Colon (tissue), 2 donors: ENCODE measurements at regions not wholly inside any gene's neighbourhood (a gene's known extent, or its start where the extent isn't known, plus 50 kb on each side); places are given as distances from the start of the nearest gene placed in this dataset.
"Not testable (repeated sequence)": the region's sequence is repeated elsewhere in the genome, so short reads cannot be mapped to it uniquely, and the experiment has no call there.

ENCODE experiments used
- FAIRE-seq: peaks from 2 replicates; lab custom pipeline; 2012; peaks lifted over from hg19 to GRCh38; lab: Jason Lieb, UNC
- donor health status: control.
- donor health status: control.

DNA sequence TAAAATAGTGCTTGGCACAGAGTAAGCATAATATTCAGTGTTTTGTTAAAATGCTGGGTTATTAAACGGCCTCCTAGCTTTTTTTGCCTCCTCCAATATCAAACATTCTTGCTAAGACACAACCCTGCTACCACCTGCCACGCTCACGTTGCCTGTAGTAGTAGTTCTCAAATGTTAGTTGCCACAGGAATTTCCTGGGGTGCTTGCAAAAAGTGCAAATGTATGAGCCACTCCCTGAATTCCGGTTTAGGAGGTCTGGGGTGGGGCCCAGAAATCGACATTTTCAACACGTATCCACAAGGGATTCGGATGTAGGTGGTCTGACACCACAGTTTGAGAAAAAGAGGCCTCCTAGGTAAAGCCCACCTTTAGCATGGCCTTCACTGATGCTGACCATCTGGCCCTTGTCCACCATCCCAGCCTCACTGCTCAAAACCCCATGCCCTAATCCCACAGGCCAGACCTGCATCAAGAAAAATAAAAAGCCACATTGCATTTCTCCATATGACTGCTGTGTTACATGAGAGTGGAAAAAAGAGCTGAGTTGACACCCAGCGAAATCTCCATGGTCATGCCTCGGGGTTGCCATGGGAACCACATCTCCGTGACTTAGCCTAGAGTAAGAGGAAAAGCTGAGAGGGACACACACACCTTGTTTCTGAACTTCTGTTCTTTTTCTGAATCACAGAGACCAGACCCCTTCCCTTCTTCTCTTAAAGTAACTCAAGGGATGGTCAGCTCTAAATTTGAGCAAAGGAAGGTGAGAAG lies 116.4 kb upstream of the HES1 start:
- FAIRE-seq = no peak

DNA sequence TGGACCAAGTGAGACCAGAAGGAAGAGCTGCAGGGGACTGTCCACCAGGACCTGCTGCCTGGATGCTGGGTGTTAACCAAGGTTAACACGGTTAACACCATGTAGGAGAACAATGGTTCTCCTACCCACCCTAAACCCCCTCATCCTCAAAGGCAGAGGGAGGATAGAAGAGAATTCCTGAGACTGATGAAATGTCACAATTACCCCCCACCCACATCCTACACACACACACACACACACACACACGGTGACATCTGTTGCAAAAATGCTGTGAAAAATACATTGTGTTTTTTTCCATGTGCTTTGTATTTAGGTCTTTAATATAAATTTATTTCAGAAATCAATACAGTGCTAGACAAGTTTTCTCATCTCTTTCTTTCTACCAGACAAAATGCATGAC lies 113.9 kb upstream of the HES1 start:
- no peak for FAIRE-seq

DNA sequence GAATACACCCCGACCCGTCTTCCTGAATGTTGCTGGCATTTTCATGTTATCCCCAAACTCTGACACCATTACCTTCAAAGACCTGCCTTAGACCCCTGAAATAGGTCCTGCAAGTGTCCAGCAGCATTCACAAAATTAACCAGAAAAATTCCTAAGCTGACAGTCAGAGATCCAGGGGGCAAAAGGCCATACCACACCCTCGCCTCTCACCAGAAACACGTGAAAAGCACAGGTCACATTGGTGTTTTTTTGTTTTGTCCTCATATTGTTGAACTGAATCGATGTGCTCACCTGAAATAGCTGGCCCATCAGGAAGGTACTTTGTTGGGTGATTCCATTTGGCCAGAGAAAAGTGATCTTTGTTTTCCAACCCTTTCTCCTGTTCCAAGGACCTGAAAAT lies 113.1 kb upstream of the HES1 start:
- no peak for FAIRE-seq

DNA sequence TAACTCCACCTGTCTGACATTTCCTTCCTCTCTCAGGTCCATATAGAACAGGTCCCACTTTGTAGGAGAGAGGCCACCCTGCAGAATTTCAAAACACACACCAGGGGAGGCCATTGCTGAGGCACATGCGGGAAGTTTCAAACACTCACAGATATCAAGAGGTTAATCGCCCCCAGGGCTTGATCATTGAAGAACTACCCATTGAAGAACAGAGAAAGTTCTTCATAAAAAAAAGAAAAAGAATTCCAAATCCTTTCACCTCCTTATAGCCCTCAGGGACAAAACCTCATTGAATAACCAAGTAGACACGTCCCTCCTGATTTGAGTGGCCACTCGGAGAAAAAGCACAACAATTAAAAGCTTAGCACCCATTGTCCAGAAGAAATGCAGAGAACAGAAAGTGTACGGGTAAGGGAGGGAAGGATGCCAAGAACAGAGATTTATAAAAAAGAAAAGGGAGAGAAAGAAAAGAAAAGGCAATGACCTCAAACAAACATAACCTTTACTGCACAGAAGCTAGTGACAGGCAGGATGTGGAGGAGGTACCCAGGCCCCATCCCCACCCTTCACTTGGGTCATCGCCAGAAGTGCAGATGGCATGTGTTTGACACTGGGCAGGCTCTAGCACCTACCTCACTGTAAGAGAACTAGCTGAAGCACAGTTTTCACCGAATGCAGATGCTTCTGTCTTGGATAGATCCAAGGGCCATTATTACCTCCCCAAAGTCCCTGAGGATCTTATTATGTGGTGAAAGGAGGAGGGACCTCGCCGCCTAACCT lies 112.3 kb upstream of the HES1 start:
- no peak for FAIRE-seq

DNA sequence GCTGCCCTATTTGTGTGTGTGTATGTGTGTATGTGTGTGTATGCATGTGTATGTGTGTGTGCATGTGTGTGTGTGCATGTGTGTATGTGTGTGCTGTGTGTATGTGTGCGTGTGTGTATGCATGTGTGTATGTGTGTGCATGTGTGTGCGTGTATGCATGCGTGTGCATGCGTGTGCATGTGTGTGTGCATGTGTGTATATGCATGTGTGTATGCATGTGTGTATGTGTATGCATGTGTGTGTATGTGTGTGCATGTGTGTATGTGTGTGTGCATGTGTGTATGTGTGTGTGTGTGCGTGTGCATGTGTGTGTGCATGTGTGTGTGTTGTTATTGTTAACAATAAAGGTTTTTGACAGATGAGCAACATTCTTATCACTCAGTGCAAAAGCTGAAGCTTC lies 110.8 kb upstream of the HES1 start:
- no peak for FAIRE-seq

DNA sequence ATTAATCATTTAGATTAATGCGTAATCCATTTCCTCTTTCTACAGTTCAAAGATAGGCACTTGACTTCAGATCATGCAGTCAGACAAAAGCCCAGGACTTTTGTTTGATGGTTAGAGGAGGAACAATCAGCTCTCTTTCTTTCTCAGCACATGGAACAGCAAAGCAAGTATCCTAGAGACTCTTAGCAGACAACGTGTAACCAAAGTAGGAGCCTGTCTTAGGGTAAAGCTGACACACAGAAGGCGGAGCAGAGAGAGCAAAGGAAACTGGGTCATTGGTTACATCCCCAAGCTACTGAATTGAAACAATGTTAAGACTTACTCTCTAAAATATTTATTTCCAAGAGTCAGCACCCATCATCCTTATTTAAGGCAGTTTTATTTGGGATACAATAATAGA lies 110.0 kb upstream of the HES1 start:
- no peak for FAIRE-seq

DNA sequence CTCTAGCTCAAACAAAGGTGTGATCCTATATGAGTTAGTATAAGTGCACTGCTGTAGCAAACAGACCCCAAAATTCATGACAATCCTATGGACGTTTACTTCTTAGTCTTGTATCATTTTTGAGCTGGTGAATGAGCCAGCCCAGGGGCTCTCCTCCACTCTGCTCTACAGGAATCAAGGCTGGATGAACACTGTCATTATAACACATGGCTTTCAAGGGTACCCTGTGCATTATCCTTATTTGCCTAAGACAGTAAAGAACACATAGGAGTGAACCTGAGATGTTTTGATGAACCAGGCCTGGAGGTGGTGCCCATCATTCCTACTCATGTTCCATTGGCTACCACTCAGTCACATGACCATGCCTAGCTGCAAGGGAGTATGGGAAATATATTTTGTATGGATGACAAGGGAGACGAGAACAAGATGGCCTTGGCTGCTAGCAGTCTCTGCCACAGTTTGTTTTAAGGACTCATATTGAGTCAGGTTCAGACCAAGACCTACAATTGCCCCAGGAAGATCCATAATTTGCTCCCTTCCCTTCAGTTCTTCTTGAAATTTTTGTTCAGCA lies 107.4 kb upstream of the HES1 start:
- no peak for FAIRE-seq

DNA sequence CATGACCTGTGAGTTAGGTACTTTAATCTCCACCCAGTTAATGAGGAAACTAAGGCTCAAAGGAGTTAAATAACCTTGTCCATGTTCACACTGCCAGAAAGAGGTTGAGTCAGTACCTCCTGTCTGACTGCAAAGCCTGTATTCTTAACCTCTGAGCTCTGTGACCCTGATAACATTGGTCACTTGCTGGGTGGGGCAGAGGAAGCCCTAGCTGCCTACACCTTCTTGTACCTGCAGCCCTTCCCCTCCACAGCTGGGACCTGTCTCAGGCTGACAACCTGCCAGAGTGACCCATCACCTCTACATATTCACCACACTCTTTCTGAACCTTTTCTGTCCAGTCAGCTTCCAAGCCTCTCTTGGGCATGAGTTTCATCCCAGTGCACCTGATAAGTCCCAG lies 106.1 kb upstream of the HES1 start:
- FAIRE-seq = no peak

DNA sequence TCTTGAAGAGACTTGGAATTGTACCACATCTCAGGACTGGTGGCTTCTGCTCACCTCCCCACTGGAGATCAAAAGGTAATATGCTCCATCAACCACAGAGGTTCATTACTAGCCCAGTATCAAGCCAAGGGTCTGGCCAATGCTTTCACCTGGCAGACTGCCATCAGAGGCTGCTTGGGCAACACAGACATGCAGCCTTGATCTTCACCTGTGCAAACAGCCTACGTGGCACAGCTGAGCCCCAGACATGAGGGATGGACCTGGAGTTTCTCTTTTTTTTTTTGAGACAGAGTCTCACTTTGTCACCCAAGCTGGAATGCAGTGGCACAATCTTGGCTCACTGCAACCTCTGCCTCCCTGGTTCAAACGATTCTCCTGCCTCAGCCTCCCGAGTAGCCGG lies 105.6 kb upstream of the HES1 start:
- no peak for FAIRE-seq

DNA sequence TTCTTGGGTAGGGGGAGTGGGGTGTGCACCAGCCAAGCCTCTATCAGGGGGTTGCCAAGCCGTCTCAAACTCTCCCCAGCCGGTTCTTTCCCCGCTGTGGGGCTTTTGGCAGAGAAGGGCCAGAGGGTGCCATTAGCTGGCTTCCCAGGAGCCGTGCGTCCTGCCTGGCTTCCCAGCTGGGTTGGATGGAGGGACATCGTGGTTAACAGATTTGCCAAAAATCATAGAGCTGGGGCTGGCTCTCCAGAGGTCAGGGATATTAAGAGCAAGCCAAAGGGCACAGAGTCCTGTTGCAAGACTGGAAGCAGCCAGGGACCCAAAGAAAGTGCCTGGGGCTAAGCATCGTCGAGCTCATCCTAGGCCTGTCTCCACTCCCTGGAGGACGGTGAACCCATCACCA lies 104.6 kb upstream of the HES1 start:
- no peak for FAIRE-seq

DNA sequence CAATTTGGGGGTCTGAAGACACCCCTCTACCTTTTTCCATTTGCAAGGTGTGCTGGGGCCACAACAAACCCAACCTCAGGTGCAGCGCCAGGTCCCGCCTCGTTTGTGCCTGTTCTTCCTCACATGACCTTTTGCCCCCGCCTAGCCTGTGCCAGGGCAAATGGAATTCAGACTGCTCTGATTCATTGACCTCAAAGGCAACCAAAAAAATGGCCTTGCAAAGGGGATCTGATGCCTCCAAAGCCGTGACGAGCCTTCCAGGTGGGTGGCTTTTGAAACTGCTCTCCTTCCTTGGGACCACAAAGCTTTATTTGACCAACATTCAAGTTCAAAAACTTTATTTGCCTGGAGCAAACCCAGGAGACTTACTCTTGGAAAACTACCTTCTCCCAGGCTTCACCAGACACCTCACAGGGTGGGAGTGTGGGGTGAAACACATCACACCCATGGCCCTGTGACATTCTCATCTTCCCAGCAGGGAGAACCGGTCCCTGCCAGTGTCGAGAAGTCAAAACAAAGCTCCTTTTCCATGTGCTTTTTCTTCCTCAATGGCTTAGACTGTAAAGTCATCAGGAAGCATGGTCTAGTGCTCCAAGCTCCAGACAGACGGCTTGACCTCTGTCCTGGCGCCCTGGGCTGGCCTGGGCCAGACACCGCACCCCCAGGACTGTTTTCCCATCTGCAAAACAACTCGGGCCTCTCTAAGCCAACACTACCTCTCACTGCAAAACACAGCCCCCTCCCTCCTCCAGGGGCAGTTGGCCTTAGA lies 103.9 kb upstream of the HES1 start:
- no peak for FAIRE-seq

DNA sequence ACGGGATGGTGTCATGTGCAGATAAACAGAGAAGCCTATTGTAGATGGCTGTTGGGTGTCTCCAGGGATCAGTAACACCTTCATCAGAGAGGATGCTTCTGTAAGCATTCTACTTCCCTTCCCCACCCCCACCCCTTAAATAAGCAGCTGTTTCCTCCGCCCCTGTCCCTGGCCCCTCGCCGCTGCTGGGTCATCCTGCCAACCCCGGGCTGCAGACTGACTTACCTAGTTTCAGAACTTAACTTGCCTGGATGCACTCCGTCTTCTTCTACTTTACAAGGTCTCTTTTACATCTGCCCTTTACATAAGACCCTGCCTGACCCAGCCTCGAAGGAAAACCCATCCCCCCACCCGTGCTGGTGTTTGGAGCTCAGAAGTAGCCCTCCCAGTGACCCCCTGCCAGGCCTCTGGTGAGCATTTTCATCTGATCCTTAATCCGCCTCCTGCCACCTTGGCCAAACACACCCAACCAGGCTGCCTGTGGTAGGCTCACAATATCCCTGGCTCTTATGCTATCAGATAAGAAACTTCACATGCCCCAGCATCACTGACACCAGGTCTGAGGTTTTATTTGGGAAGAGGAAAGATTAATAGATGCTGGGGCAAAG lies 103.0 kb upstream of the HES1 start:
- no peak for FAIRE-seq

DNA sequence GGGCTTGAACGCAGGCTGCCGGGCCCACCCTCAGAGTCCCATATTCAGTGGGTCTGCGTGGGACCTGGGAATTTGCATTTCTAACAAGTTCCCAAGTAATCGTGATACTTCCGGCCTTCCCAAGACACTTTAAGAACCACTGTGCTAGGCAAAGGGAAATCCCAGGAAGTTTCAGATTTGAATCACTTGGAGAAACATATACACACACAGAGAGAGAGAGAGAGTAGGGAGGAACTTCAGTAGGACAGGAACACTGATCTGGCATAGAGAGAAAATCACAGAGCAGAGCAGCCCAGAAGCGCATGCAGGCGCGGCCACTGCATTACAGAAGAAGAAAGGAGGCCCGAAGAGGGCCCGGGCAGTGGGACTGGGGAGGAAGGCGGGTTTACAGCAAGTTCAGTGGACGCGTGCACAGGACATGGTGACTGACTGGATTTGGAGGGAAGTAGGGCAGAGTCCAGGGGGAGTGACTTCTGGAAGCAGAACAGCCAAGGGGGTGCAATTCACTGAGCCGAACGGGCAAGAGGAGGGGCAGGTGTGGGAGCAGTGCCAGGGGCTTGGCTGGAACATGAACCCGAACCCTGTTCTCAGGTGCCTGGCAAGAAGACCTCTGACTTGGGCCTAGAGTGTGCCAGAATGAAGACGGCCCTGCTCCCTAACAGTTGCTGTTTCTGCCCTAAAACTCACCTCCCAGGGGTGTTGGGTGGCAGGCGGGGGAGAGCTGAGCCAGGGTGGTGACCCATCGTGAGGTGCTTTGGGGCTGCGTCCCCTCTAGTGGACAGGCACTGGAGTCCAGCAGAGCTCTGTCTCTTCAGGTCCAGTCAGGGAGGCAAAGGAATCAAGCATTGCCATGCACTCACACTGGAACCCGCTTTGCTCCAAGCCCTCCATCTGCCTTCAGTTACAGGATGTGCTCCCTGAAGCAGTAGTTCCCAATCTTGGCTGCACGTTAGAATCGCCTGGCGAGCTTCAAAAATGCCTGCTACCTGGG lies 101.3 kb upstream of the HES1 start:
- no peak for FAIRE-seq

DNA sequence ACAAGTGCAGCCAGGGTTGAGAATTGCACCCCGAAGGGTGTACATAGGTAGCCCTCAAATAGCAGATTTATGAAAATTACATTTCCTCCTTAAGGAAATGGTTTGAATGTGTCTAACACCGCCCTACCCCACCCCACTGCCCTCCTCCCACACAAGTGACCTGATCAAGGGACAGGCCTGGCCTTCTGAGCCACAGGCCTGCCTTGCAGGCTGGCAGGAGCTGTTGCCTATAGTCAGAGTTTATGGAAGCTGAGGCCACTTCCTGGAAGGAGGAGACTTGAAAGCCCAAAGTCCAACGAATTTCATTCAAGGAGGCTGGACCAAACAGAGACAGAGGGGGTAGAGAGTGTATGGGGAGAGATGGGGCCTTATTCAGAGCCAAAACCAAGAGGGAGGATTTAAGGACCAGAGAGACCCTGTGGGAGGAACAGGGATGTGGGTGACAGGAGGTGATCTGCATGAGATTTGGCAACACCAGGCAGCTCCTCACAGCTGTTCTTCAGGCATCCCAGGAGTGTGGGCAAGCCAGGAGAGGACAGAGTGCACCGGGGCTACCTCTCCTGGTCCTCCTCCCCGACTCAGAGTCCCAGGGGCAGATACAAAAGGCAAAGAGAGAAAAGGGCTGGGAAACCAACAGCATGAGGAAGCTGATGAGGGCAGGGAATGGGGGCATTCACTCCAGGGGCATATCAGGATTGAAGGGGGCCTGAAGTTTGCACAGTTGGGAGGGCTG lies 100.4 kb upstream of the HES1 start:
- no peak for FAIRE-seq

DNA sequence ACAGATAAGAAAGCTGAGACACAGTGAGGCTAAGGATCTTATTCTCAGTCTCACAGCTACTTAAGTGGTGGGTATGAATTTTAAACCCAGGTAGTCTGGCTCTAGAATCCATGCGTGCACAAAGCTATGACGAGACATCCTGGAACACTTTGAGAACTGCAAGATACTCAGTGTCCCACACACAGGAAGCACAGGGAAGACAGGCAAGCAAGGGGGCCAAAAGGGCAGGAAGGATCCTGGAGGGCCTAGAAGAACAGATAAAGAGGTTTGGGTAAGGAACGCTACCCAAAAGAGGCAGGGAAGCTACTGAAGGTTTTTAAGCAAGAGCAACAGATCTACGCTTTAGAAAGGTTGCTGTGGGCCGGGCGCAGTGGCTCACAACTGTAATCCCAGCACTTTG lies 99.1 kb upstream of the HES1 start:
- FAIRE-seq = no peak

DNA sequence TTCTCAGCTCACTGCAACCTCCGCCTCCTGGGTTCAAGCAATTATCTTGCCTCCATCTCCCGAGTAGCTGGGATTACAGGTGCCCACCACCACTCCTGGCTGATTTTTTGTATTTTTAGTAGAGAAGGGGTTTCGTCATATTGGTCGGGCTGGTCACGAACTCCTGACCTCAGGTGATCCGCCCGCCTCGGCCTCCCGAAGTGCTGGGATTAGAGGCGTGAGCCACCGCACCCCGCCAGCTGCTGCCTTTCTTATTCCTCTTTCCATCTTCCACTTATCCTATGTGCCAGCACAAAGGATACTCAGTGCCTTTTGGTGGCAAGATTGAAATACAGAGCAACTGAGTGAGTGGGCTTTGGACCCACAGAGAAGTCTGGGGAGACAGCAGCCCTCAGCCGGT lies 97.6 kb upstream of the HES1 start:
- FAIRE-seq = not testable (repeated sequence)

DNA sequence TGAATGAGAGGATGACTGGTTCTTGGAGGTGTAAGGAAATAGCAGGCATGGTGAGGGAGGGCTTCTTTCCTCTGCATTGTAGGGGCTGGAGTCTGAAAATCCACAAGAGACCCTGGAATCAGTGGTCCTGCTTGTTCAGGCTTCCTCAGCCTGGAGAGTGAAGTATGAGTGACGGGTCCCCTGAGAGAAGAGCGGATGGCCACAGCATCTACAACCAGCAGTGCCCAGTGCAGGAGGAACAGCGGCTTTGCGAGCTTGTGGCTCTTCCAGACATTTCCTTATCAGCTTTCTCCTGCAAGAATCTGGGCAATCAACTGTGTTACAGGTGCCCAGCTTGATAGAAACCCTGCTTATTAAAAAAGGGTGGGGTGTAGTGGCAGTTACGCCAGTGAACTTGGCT lies 97.0 kb upstream of the HES1 start:
- no peak for FAIRE-seq

DNA sequence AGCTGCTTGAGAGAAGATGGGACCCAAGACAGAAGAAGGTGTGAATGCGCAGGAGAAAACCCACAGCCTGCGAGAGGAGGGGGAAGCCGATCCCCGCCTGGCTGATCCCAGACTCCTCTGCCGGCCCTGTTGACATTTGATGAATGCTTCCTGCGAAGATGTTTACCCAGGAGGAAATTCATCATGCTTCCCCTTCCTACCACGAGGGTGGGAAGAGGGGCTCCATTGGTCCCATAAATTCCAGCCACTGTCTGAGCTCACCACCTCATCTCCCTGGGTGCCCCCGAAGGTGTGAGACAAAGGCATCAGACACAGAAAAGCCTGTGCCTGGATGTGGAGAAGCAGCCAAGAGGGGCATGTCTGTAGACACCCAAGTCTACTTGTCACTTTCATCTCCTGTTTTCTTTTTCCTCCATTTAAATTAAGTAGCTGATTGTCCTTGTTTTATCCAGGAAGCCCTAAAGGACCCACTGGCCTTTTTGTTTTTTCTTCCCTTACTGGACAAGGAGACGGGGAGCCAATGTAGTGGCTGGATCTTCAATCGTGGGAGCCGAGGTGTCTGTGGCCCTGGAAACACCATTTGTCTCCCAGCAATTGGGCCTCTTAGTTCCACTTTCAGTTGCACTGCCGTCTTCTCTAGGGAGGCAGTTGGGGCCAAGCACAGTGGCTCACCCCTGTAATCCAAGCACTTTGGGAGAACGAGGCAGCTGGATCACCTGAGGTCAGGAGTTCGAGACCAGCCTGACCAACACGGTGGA lies 95.3 kb upstream of the HES1 start:
- FAIRE-seq = no peak

DNA sequence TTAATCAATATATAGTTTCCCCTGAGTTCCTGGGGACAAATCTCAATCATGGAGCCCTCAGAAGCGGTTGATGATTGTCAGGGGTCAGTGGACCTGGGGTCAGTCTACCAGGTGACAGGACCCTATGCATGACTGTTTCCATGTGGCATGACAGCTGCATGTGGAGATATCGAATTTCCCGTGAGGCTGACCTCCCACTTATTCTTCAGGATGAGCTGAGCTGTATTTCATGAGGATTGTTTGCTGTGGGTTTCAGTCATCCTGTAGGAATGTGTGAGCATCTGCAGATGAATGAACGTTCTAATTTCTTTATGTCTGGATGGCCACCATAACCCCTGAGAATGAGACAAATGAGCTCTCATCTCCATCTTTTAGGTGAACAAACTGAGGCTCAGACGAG lies 93.0 kb upstream of the HES1 start:
- no peak for FAIRE-seq

DNA sequence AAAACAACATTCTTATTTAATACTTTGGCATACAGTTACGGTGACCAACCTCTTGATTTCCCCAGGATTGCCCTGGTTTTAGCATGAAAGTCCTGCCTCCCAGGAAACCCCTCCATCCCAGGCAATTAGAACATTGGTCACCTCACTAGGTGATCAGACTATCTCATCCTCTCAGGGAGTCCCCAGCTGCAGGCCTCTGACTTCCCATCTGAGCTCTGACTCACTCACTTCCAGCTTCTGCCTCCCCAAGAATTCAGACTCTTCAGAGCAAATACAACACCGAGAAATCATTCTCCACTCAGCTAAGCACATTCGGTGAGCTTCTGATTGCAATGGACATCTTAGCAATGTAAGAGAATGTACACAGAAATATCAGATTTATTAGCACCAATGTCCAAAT lies 92.4 kb upstream of the HES1 start:
- FAIRE-seq = no peak
